ENCODE measurements at regions not wholly inside any gene's neighbourhood (a gene's known extent, or its start where the extent isn't known, plus 50 kb on each side); places are given as distances from the start of the nearest gene placed in this dataset.

DNA sequence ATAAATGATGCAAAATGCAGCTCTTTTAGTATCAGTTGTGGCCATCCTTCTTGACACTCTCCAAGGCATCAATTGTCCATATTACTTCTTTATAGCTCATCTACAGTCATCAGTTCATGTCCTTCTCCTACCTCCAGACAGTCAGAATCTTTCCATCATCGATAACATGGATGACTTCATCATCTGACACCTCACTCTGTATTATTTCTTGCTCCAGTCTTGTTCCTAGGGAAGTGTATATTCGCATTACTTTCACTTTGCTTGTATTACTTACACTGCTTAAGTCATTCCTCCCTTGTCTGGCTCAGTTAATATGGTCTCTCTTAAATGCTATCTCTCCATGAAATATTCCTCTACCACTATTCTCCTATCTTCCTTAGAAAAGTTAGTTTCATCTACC, 999.1 kb upstream of the SLC10A2 start:
- no peak for DNase-seq

GRCh38 chr13:104057861-104058260, 991.6 kb upstream of the SLC10A2 start:
- no peak for DNase-seq

GRCh38 chr13:104045907-104046306, 979.7 kb upstream of the SLC10A2 start:
- DNase-seq, result no peak

GRCh38 chr13:104043184-104043583, 977.0 kb upstream of the SLC10A2 start:
- no peak for DNase-seq

DNA sequence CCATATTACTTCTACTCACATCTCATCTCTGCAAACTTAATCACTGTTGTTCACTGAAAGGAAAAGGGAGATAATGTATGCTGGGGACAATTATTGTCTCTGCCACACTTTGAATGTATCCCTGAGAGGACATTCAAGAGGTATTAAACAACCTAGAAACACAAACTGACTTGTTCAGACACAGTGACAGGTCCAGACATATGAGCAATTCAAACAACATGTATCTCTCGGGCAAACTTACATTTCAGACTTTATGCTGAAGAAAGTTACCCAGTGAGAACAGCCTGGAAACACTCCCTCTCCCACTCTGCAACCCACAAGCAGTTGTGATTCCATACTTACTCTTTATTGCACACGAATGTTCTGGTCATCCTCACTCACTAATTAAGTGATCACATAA, 968.7 kb upstream of the SLC10A2 start:
- DNase-seq, result no peak

GRCh38 chr13:104025303-104025702, 959.1 kb upstream of the SLC10A2 start:
- DNase-seq, result no peak

GRCh38 chr13:104024416-104025170, 958.4 kb upstream of the SLC10A2 start:
- no peak for DNase-seq

- DNase-seq, result no peak
Observed at GRCh38 chr13:104021806-104022397, 955.7 kb upstream of the SLC10A2 start.

DNA sequence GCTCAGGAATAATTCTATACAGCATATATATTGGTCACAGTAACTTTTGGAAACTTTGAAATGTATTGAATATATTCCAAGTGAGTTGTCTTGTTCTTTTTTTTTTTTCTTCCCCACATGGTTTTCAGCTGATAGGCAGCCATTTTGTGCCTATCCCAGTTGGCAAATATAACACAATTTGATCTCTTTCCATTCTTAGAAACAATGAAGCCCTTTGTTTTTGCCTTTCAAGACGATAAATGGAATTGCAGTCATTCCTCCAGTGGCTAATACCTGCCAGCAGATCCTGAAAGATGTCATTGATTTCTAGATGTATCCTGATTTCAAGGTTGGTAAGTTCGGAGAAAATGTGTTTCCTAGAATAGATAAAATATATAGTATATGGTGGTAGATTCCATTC, 951.1 kb upstream of the SLC10A2 start:
- DNase-seq, result no peak

GRCh38 chr13:104015646-104016396, 949.6 kb upstream of the SLC10A2 start:
- DNase-seq, result no peak

DNA sequence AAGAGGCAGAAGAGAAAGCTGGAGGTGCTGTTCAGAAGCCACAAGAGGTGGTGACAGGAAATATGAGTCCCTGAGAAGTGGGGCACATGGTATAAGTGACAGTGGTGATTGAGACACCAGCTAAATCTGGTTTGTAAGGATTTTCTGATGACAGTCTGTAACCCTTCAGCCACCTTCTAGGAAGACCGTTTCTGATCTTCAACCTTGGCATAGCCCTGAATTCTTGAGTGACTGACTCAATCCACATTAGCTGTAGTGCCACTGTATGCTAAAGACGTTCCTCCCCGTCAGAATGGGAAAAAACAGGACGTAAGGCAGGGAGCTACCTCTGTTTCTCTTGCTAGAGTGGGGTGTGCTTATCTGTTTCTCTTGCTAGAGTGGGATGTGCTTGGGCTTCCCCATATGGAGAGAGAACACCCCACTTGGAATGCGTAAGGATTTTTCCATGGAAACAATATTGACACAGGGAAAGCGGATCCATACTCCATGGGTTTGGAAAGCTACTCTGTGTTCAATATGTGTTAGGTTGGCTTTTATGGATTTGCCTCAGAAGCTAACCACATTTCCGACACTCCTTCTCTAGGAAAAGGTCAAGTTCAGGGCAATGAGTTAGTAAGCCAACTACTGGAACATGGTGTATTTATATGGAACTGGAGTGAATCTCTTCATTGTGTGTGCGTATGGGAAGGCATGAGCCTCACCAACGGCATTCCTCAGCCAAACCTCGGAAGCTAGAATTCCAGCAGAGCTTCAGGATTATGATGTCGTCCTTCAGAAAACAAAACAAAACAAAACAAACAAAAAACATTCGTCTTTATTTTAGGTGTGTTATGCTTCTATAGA, 948.8 kb upstream of the SLC10A2 start:
- no peak for DNase-seq

- DNase-seq, result no peak
Observed at GRCh38 chr13:104011505-104012241, 945.5 kb upstream of the SLC10A2 start.

DNA sequence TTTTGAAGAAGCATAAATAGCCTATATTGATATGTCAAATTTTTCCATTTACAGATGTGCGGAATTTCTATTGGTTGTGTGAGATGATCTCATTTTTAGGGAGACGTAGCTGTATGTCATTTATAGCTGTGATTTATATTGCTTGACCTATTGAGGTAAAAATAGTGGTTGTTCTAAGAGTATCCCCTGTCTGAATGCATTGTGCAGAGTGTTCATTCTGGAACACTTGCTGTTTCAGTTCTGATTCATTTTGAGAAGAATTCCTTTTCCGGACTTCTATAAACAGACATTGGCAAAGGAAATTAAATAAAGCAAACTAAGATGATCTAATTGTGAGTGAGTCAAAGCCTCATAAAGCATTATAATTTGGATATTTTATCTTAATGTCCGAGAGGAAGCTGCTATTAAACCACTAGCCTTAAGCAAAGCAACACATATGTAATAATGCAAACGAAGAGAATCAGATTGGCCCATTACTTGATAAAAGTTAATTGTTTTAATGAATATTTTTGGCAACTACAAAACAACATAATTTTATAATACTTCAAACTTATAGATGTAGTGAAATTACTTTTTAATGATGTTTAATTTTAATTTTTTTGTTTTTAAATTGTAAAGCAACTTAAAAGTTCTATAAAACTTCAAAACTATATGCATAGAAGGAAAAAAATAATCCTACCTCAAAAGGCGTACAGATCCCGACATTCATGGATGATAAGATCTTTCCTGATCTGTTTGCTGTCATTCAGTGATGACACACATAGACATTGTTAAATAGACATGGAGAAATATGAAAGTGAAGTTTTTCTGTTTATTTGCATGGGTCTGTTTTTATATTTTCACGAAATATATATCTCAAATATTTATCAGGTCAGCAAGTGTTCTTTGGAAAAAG, 942.6 kb upstream of the SLC10A2 start:
- no peak for DNase-seq

- DNase-seq, result no peak
Observed at GRCh38 chr13:104008075-104008474, 941.9 kb upstream of the SLC10A2 start.

DNA sequence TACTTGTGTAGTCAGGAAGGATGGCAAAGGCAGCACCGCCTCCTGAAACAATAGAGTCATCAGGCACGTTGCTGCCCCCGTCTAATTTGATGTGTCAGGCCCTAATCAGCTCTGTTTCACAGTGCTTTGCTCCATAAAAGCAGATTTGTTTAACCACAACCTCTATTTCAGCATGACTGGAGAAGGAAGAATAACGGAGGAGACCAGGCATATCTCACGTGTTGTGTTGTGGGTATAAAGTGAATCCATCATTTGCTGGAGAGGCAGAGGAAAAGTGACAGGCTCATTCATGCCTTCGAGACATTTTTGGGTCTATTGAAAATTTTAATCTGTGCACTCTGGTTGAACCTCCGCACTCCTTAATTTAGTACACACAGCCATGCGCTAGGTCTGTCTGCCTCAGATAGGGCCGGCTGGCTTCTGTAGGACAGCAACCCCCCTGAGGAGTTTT, 940.4 kb upstream of the SLC10A2 start:
- no peak for DNase-seq

DNA sequence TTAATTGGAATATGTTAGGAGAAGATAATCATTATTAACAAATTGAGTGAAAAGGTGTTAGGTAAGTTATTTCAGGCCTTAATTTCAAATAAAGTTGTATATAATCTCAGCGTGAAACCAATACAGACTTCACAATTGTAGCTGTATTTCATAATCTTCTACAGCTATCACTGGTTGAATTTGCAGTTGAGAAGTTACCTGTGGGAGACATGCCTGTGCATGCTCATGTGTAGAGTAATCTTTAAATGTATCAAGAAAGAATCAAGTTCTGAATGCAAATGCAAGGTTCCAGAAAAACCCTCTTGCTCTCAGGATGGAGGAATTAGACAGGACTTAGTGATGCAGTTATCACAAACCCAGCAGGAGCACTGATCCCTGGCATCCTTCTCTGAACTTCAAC, 938.4 kb upstream of the SLC10A2 start:
- DNase-seq, result no peak

DNA sequence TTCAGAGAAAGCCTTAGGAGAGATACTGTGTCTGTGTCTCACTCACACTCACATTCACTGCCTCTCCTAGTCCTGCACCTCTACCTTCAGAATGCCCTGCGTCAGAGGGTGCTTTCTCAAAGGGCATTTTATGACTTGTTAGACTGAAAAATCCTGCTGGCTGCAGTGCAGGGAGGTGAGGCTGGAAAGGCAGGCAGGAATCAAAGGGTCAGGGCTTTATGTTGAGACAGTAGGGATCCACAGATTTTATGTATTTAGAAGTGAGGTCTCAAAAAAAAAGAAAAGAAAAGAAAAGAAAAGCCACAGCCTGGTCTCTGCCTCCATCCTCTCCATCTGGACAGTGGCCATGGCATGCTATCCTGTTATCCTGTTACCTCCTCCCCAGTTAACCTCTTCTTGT, 936.0 kb upstream of the SLC10A2 start:
- DNase-seq, result no peak

DNA sequence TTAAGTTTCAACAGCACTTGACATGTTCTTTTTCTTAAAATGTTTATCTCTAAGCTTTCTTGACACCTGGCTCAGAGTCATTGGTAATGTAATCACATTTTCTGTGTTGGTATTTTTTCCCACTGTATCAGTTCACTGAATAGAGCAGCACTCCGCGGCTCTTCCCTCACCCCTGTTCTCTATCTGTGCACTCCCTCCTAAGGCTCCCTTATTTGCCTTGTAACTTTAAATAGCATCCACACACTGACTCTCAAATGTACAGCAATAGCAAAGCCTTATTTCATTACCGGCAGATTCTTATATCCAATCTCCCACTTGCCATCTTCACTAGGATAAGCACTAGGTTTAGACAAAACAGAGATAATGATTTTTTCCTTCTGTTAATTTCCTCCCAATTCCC, 935.5 kb upstream of the SLC10A2 start:
- DNase-seq, result no peak

DNA sequence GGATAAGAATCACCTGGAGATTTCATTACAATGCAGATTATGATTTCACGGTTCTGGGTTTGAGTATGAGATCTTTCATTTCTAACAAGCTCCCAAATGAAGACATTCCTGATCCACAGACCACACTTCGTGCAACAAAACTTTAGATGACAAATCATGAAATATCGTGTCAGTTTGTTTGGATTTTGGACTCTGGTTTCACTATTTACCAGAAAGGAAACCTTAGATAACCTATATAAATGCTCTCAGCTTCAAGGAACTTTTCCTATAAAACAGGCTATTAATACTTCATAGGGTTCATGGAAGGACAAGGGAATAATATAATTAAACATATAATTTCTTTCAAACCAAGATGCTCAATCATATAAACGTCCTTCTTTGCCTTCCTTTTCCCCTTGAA, 930.5 kb upstream of the SLC10A2 start:
- DNase-seq, result no peak

GRCh38 chr13:103983948-103984347, 917.7 kb upstream of the SLC10A2 start:
- no peak for DNase-seq

GRCh38 chr13:103976371-103976770, 910.2 kb upstream of the SLC10A2 start:
- no peak for DNase-seq
